ENCODE measurements at regions not wholly inside any gene's neighbourhood (a gene's known extent, or its start where the extent isn't known, plus 50 kb on each side); places are given as distances from the start of the nearest gene placed in this dataset.
A peak's percentile ranks its signal among the peaks of the same experiment; 100 is the strongest.
"Not testable (repeated sequence)": the region's sequence is repeated elsewhere in the genome, so short reads cannot be mapped to it uniquely, and the experiment has no call there.

- ATAC-seq, result no peak
- Histone ChIP-seq H3K4me3 (no peak overlapping the region), H3K4me1 (no peaks in the 10 kb centered on the region), H3K9me3 (no peaks in the 10 kb centered on the region), H3K4me2 (no peak overlapping the region), H3K27ac (no peak overlapping the region)
- DNase-seq (ENCODE audit: low read depth in 1 of 2, low spot score in 1 of 2), result no peak
- no peak for FAIRE-seq
- WGBS (ENCODE audit: missing lambda C conversion rate), result 0% methylated on average over 2 of the region's 2 CpGs
- POLR2A ChIA-PET, result no interaction called here
- TF ChIP-seq RARB (CRISPR knock-in tag; IDR thresholded peaks at IDR 0.05) (no peak), ESRRA (IDR thresholded peaks at IDR 0.05; ENCODE audit: borderline replicate concordance, low read length) (no peak)
- CTCF ChIA-PET, result interaction anchor here (0.6 to 1.7 kb wide), 2 partner anchors 8 to 1363 kb away, joined by 3 read pairs; no protein-coding TSS in a partner anchor
Observed at GRCh38 chr2:67776276-67776675, 286.5 kb downstream of the C1D start.

GRCh38 chr2:67777010-67777409 is 285.8 kb downstream of the C1D start:
- POLR2A ChIA-PET, result no interaction called here
- H3K4me2 ChIP-seq, result no peak overlapping the region
- WGBS (ENCODE audit: missing lambda C conversion rate), result 13% methylated on average over 1 of the region's 1 CpG
- TF ChIP-seq RAD21 (conservative IDR thresholded peaks at IDR 0.05 in 1 of 2, IDR thresholded peaks at IDR 0.05 in 1 of 2), result no peak
- no peak for TF ChIP-seq CBX8 (IDR thresholded peaks at IDR 0.05)
- TF ChIP-seq HEYL (CRISPR knock-in tag; IDR thresholded peaks at IDR 0.05), result no peak
- no peak for TF ChIP-seq ESRRA (IDR thresholded peaks at IDR 0.05; ENCODE audit: borderline replicate concordance, low read length)
- no peak for TF ChIP-seq EP300 (IDR thresholded peaks at IDR 0.05)
- no peak for TF ChIP-seq FOSB (CRISPR knock-in tag; IDR thresholded peaks at IDR 0.05)
- no peak for TF ChIP-seq HOXB13 (CRISPR knock-in tag; IDR thresholded peaks at IDR 0.05; ENCODE audit: low read depth)
- TF ChIP-seq BCL3 (IDR thresholded peaks at IDR 0.05), result no peak
- TF ChIP-seq REST (IDR thresholded peaks at IDR 0.05), result no peak
- TF ChIP-seq ZFP36 (IDR thresholded peaks at IDR 0.05; ENCODE audit: borderline replicate concordance, partially characterized antibody), result no peak
- no peak for DNase-seq (ENCODE audit: low read depth in 1 of 2, low spot score in 1 of 2)
- CTCF ChIA-PET, result interaction anchor here (0.6 kb wide), 1 partner anchor 1363 kb away, joined by 3 read pairs; no protein-coding TSS in a partner anchor
- FAIRE-seq, result no peak
- H3K27ac ChIP-seq, result no peak overlapping the region
- H3K4me1 ChIP-seq, result no peaks in the 10 kb centered on the region
- no peak for ATAC-seq
- H3K9me3 ChIP-seq, result no peaks in the 10 kb centered on the region
- H3K4me3 ChIP-seq, result no peak overlapping the region

- 20% methylated on average over 1 of the region's 1 CpG for WGBS (ENCODE audit: missing lambda C conversion rate)
Observed at GRCh38 chr2:67777836-67778429, 284.9 kb downstream of the C1D start.

GRCh38 chr2:67780841-67781240 is 282.0 kb downstream of the C1D start:
- H3K4me3 ChIP-seq; ATAC-seq; H3K27ac ChIP-seq; POLR2A ChIA-PET; H3K4me2 ChIP-seq; DNase-seq (ENCODE audit: low read depth in 1 of 2, low spot score in 1 of 2); FAIRE-seq; H3K9me3 ChIP-seq; H3K4me1 ChIP-seq: not testable (repeated sequence)
- CTCF ChIA-PET, result interaction anchor here (0.6 to 1.4 kb wide), 2 partner anchors 60 to 91 kb away, joined by 3 to 4 read pairs; no protein-coding TSS in a partner anchor
- 23% methylated on average over 5 of the region's 5 CpGs for WGBS (ENCODE audit: missing lambda C conversion rate)

More at GRCh38 chr2:67777836-67778429, 284.9 kb downstream of the C1D start:
- Histone ChIP-seq H3K4me1 (no peaks in the 10 kb centered on the region), H3K4me2 (no peak overlapping the region), H3K27ac (no peak overlapping the region), H3K4me3 (no peak overlapping the region), H3K9me3 (no peaks in the 10 kb centered on the region)
- no peak for DNase-seq (ENCODE audit: low read depth in 1 of 2, low spot score in 1 of 2)
- POLR2A ChIA-PET, result no interaction called here
- TF ChIP-seq E2F6 (IDR thresholded peaks at IDR 0.05; ENCODE audit: borderline replicate concordance, low read depth) (no peak), MAFK (IDR thresholded peaks at IDR 0.05; ENCODE audit: partially characterized antibody) (peak; percentile 57)
- FAIRE-seq, result no peak
- no peak for ATAC-seq
- CTCF ChIA-PET, result interaction anchor here (0.6 kb wide), 1 partner anchor 9 kb away, joined by 3 read pairs; no protein-coding TSS in a partner anchor
